HL-60 (cell line): ENCODE measurements at regions not wholly inside any gene's neighbourhood (a gene's known extent, or its start where the extent isn't known, plus 50 kb on each side); places are given as distances from the start of the nearest gene placed in this dataset.

Source experiments
- DNase-seq, 2 experiments: peaks; one replicate each; pipeline ENCODE4 v3.0.0-alpha.2; 2010 to 2020; ENCODE audit warnings: low read depth in 1 of 2, low spot score in 1 of 2
- H3K27ac ChIP-seq: fragments of 250-450 bp; sonication (Bioruptor Pico); replicated peaks from 2 replicates; pipeline ENCODE4 v1.5.1; 2020; ENCODE audit warnings: mild to moderate bottlenecking, moderate library complexity
- H3K27me3 ChIP-seq: fragments of 250-450 bp; sonication (Bioruptor Pico); 2 replicates; pipeline ENCODE4 v1.5.1; 2021; ENCODE audit warnings: mild to moderate bottlenecking, moderate library complexity; ENCODE audit not compliant: insufficient read depth, poor library complexity, severe bottlenecking
- H3K4me3 ChIP-seq: replicated peaks from 2 replicates; pipeline ENCODE4 v1.5.1; 2011; ENCODE audit warnings: mild to moderate bottlenecking, control low read depth, low read length; ENCODE audit not compliant: insufficient read depth
- GABPA ChIP-seq: IDR thresholded peaks from 2 replicates; pipeline ENCODE4 v1.6.1; 2012; ENCODE audit warnings: low read depth
- POLR2AphosphoS5 ChIP-seq: IDR thresholded peaks from 2 replicates; pipeline ENCODE4 v1.6.1; 2012; ENCODE audit warnings: low read depth
- REST ChIP-seq: IDR thresholded peaks from 2 replicates; pipeline ENCODE4 v1.6.1; 2012; ENCODE audit warnings: low read depth; ENCODE audit not compliant: insufficient replicate concordance
- SPI1 ChIP-seq: IDR thresholded peaks from 2 replicates; pipeline ENCODE4 v1.6.1; 2012; ENCODE audit warnings: low read depth, mild to moderate bottlenecking, borderline replicate concordance
- TF ChIP-seq, protein P1 (sequence below): IDR thresholded peaks from one replicate; pipeline ENCODE4 v1.5.1; 2011; ENCODE audit warnings: low read length, control low read depth, inconsistent platforms; ENCODE audit not compliant: insufficient read depth

DNA sequence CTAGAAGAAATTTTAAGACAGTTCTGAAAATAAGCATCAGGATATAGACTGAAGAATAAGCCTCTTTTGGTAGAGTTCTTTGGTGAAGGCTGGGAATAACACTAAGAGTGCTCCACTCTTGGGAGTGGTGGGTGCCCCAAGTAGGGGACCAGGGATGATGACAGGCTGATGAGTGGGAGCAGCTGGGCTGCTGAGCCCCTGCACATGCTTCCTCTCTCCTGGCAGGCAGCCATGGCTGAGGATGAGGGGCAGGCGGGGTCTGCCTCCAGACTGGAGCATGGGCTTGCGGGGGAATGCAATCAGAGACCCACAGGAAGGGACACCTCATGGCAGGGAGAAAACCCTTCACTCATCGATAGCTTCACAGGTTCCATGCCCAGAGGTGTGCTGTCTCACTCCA, 72.6 kb upstream of the RORA start:
- H3K27ac ChIP-seq = no peak overlapping the region
- H3K27me3 ChIP-seq = no peaks in the 10 kb centered on the region
- TF ChIP-seq GABPA (no peak), REST (no peak), SPI1 (no peak), POLR2AphosphoS5 (no peak)
- TF ChIP-seq, protein P1, sequence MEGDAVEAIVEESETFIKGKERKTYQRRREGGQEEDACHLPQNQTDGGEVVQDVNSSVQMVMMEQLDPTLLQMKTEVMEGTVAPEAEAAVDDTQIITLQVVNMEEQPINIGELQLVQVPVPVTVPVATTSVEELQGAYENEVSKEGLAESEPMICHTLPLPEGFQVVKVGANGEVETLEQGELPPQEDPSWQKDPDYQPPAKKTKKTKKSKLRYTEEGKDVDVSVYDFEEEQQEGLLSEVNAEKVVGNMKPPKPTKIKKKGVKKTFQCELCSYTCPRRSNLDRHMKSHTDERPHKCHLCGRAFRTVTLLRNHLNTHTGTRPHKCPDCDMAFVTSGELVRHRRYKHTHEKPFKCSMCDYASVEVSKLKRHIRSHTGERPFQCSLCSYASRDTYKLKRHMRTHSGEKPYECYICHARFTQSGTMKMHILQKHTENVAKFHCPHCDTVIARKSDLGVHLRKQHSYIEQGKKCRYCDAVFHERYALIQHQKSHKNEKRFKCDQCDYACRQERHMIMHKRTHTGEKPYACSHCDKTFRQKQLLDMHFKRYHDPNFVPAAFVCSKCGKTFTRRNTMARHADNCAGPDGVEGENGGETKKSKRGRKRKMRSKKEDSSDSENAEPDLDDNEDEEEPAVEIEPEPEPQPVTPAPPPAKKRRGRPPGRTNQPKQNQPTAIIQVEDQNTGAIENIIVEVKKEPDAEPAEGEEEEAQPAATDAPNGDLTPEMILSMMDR = no peak
- no peak for DNase-seq
- H3K4me3 ChIP-seq = no peak overlapping the region

DNA sequence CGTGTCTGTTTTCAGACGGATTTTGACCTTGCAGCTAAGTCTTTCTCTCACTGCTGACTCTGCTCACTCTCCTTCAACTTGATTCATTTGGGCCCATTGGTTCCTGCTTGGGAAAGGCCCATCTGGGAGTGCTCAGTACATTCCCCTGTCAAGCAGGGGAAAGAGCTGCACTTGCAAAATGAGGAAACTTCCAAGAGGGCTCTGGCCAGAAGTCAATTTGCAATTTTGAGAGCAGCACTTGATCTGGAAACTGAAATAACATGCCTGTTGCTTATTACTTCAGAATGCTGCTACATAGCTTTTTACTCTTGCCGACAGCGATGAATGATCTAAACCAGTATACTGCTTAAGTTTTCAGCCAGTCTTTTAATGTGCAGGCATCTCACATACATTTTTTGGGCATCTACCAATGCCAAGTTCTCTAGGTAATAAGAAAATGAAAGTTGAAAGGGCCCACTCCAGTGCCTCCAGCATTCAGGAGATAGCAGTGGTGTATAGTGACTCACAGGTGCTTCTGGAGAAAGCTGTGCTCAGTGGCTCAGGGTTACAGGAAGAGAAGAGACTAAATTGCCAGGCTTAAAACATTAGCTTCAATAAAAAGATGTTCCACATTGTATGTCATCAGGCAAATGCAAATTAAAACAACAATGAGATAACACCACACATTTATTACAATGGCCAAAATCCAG, 70.1 kb upstream of the RORA start:
- DNase-seq = no peak
- no peaks in the 10 kb centered on the region for H3K27me3 ChIP-seq
- H3K27ac ChIP-seq = no peak overlapping the region
- TF ChIP-seq, protein P1 = no peak
- TF ChIP-seq REST (no peak), POLR2AphosphoS5 (no peak), SPI1 (no peak), GABPA (no peak)
- no peak overlapping the region for H3K4me3 ChIP-seq

GRCh38 chr15:61295239-61295638, 66.1 kb upstream of the RORA start:
- Histone ChIP-seq H3K27me3 (no peaks in the 10 kb centered on the region), H3K27ac (no peak overlapping the region), H3K4me3 (no peak overlapping the region)
- TF ChIP-seq SPI1 = no peak
- TF ChIP-seq GABPA = no peak
- TF ChIP-seq REST = no peak
- no peak for DNase-seq

- no peak for TF ChIP-seq POLR2AphosphoS5
- no peak for TF ChIP-seq SPI1
- TF ChIP-seq, protein P1 = no peak
- TF ChIP-seq REST = no peak
- no peak for TF ChIP-seq GABPA
These were observed 53.6 kb upstream of the RORA start for GRCh38 chr15:61282661-61283060.

More at GRCh38 chr15:61282661-61283060, 53.6 kb upstream of the RORA start:
- Histone ChIP-seq H3K4me3 (no peak overlapping the region), H3K27me3 (no peaks in the 10 kb centered on the region), H3K27ac (no peak overlapping the region)
- no peak for DNase-seq
